K562 (cell line): ENCODE measurements at regions not wholly inside any gene's neighbourhood (a gene's known extent, or its start where the extent isn't known, plus 50 kb on each side); places are given as distances from the start of the nearest gene placed in this dataset.

Experiments
- ATAC-seq: fragments of 200-7000 bp; cut with Tn5 transposase; 3 replicates; pipeline ENCODE4 v1.9.1; 2020; ENCODE audit warnings: moderate library complexity
- BruUV-seq: library from RNA; stranded (reverse); fragments of 400-500 nt; replicated peaks from 2 replicates; lab custom pipeline; 2021; lab: Mats Ljungman, UMichigan
- CTCF ChIA-PET: fragments of 300-600 bp; formaldehyde crosslinking; extraction: SDS; loops from one replicate; lab custom pipeline; 2021; ENCODE audit warnings: low intra/inter-chr PET ratio; lab: Yijun Ruan, JAX
- POLR2A ChIA-PET: fragments of 300-600, 350-650 bp; sonication (Branson Sonifier 250); formaldehyde crosslinking; extraction: SDS; loops from one replicate; lab custom pipeline; 2021; ENCODE audit warnings: antibody characterized with exemption, inconsistent platforms; lab: Yijun Ruan, JAX
- DNase-seq, 4 experiments: peaks; one replicate each; pipeline versions ENCODE4 v3.0.0 to v3.0.0-alpha.2; 2011 to 2018; ENCODE audit warnings: low spot score in 3 of 4, mixed read lengths in 3 of 4; ENCODE audit errors: extremely low read depth in 1 of 4
- FAIRE-seq: peaks from 2 replicates; lab custom pipeline; 2011; peaks lifted over from hg19 to GRCh38; lab: Jason Lieb, UNC
- H2AFZ ChIP-seq: 2 replicates; pipeline ENCODE4 v1.6.0; 2011; ENCODE audit warnings: low read depth, low read length, control low read depth, inconsistent platforms
- H3K27ac ChIP-seq: fragments of 200-600 bp; 3 replicates; pipeline ENCODE4 v1.8.0; 2011; ENCODE audit warnings: low read depth, mild to moderate bottlenecking, control low read depth, inconsistent platforms, low read length, moderate library complexity, mixed read lengths; ENCODE audit errors: extremely low read depth
- H3K27me3 ChIP-seq, 2 experiments: fragments of 300-600 bp in 1 of 2; 2 replicates in 1 of 2; 3 replicates in 1 of 2; pipeline versions ENCODE4 v1.6.0 to v1.8.0; 2011; ENCODE audit warnings: inconsistent platforms in 2 of 2, low read length in 2 of 2, mild to moderate bottlenecking in 1 of 2, mixed read lengths in 1 of 2, moderate library complexity in 1 of 2; ENCODE audit not compliant: control insufficient read depth in 2 of 2, insufficient read depth in 2 of 2
- H3K36me3 ChIP-seq: fragments of 300-600 bp; 3 replicates; pipeline ENCODE4 v1.8.0; 2011; ENCODE audit warnings: mild to moderate bottlenecking, low read length, inconsistent platforms; ENCODE audit not compliant: control insufficient read depth, insufficient read depth
- H3K4me1 ChIP-seq, 2 experiments: fragments of 200-600 bp in 1 of 2; replicated peaks in 1 of 2; 2 replicates in 1 of 2; 3 replicates in 1 of 2; pipeline versions ENCODE4 v1.5.1 to v1.8.0; 2011; ENCODE audit warnings: inconsistent platforms in 2 of 2, low read length in 2 of 2, mild to moderate bottlenecking in 1 of 2, mixed read lengths in 1 of 2, moderate library complexity in 1 of 2; ENCODE audit not compliant: control insufficient read depth in 2 of 2, insufficient read depth in 2 of 2
- H3K4me2 ChIP-seq: 2 replicates; pipeline ENCODE4 v1.6.1; 2011; ENCODE audit warnings: low read length, control low read depth, inconsistent platforms, mixed read lengths; ENCODE audit not compliant: insufficient read depth
- H3K4me3 ChIP-seq: fragments of 200-600 bp; sonication (generic), shearing (Covaris generic); 2 replicates; pipeline ENCODE4 v1.5.1; 2016; ENCODE audit warnings: control low read depth, inconsistent platforms
- H3K79me2 ChIP-seq: fragments of 200-600 bp; 3 replicates; pipeline ENCODE4 v1.8.0; 2011; ENCODE audit warnings: low read length, inconsistent platforms; ENCODE audit not compliant: control insufficient read depth, insufficient read depth
- H3K9ac ChIP-seq, 2 experiments: 2 replicates each; pipeline versions ENCODE4 v1.6.0 to v1.6.1; 2011; ENCODE audit warnings: low read depth in 2 of 2, low read length in 2 of 2, control low read depth in 1 of 2, inconsistent platforms in 1 of 2, mild to moderate bottlenecking in 1 of 2, mixed read lengths in 1 of 2; ENCODE audit not compliant: insufficient read depth in 1 of 2
- H3K9me1 ChIP-seq: one replicate; pipeline ENCODE4 v1.6.0; 2011; ENCODE audit warnings: inconsistent platforms, mild to moderate bottlenecking, low read length, moderate library complexity; ENCODE audit not compliant: control insufficient read depth, insufficient read depth
- H3K9me3 ChIP-seq: replicated peaks from 2 replicates; pipeline ENCODE4 v1.5.1; 2011; ENCODE audit warnings: low read depth, low read length, inconsistent platforms; ENCODE audit not compliant: control insufficient read depth, insufficient read depth
- H4K20me1 ChIP-seq: replicated peaks from 2 replicates; pipeline ENCODE4 v1.6.1; 2011; ENCODE audit warnings: low read length, inconsistent platforms, mixed read lengths; ENCODE audit not compliant: control insufficient read depth, insufficient read depth
- CREB5 ChIP-seq: fragments of 250-450 bp; sonication (Bioruptor Pico); IDR thresholded peaks from 2 replicates; pipeline ENCODE4 v1.5.0; 2020; ENCODE audit warnings: mild to moderate bottlenecking
- ELK1 ChIP-seq: sonication (generic); formaldehyde crosslinking; IDR thresholded peaks from 2 replicates; pipeline ENCODE4 v1.8.1; 2022; ENCODE audit warnings: missing genetic modification reagents
- NCOA6 ChIP-seq: fragments of 450-650 bp; IDR thresholded peaks from 2 replicates; pipeline ENCODE4 v1.6.1; 2017; ENCODE audit warnings: mild to moderate bottlenecking
- PRPF4 ChIP-seq: fragments of 200-400 bp; formaldehyde crosslinking; IDR thresholded peaks from one replicate; pipeline ENCODE4 v1.6.1; 2017; ENCODE audit warnings: low read length, low read depth, mild to moderate bottlenecking; ENCODE audit not compliant: insufficient read depth, poor library complexity, severe bottlenecking
- TAF1 ChIP-seq: IDR thresholded peaks from 2 replicates; pipeline ENCODE4 v1.6.1; 2011; ENCODE audit warnings: mild to moderate bottlenecking, low read length, moderate library complexity; ENCODE audit not compliant: insufficient read depth, control insufficient read depth, severe bottlenecking; ENCODE audit errors: extremely low read depth
- ZNF140 ChIP-seq: fragments of 250-450 bp; sonication (Bioruptor Pico); IDR thresholded peaks from 2 replicates; pipeline ENCODE4 v1.8.0; 2021; ENCODE audit warnings: moderate library complexity, mild to moderate bottlenecking, inconsistent platforms
- WGBS: fragments of 100-300 bp; shearing (Covaris generic); methylation state at CpG from one replicate; pipeline ENCODE4 v1.1.6; 2016; ENCODE audit warnings: low coverage, mixed read lengths; ENCODE audit not compliant: insufficient coverage; ENCODE audit errors: missing lambda C conversion rate; 5-methylcytosine and 5-hydroxymethylcytosine counted together
- in situ Hi-C: fragments of 300-500 bp; cut with MboI; formaldehyde crosslinking; loops from 4 replicates; pipeline ENCODE4 v1.15.0; 2018; ENCODE audit warnings: inconsistent platforms, mixed read lengths
- intact Hi-C: fragments of 100-400 bp; cut with micrococcal nuclease; formaldehyde crosslinking; loops from 2 replicates; pipeline ENCODE4 v1.14.2; 2022

GRCh38 chr3:78025916-78026315 is 986.0 kb downstream of the ROBO2 start (continued):
- TF ChIP-seq CREB5 (CRISPR knock-in tag) (no peak), TAF1 (no peak), PRPF4 (no peak), NCOA6 (no peak), ZNF140 (no peak)

DNA sequence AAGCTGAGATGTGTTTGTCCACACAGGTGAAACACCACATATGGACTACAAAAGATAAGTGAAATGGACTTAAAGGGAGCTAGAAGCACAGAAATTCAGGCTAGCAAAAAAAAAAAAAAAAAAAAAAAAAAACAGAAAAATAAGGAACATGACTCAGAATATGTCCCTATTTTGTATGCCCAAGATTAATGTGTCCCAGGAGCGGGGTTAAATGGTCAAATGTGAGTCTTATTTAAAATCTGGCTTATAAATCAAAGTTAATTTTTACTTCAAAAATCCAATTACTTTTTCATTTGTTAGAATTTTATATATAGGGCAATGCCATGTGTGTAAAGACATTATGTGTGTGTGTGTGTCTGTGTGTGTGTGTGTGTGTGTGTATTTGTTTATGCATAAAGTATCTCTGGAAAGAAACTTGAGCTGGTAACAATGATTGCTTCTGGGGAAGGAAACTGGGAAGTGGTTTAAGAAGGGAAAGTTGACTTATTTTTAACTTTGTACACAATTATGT is 986.5 kb downstream of the ROBO2 start:
- H3K4me2 ChIP-seq = no peak overlapping the region
- ChIA-PET POLR2A (no interaction called here), CTCF (no interaction called here)
- no peak overlapping the region for H3K4me3 ChIP-seq
- 0% methylated on average over 1 of the region's 1 CpG for WGBS
- BruUV-seq = no TSS peak
- FAIRE-seq (no peak), DNase-seq (no peak), ATAC-seq (no peak)
- H3K79me2 ChIP-seq = no peaks in the 10 kb centered on the region
- no peak overlapping the region for H3K27ac ChIP-seq
- no peaks in the 10 kb centered on the region for H3K9me1 ChIP-seq
- H3K36me3 ChIP-seq = no peaks in the 10 kb centered on the region
- no peak overlapping the region for H2AFZ ChIP-seq
- in situ Hi-C loops = no loop called here
- TF ChIP-seq ELK1 (CRISPR knock-in tag) = no peak
- intact Hi-C loops = no loop called here
- H4K20me1 ChIP-seq = no peaks in the 10 kb centered on the region
- no peaks in the 10 kb centered on the region for H3K4me1 ChIP-seq
- no peak overlapping the region for H3K9ac ChIP-seq
- no peaks in the 10 kb centered on the region for H3K9me3 ChIP-seq
- no peaks in the 10 kb centered on the region for H3K27me3 ChIP-seq
